ENCODE measurements at regions not wholly inside any gene's neighbourhood (a gene's known extent, or its start where the extent isn't known, plus 50 kb on each side); places are given as distances from the start of the nearest gene placed in this dataset.

GRCh38 chr13:59343993-59344822, 819.5 kb downstream of the DIAPH3 start:
- H3K27ac Mint-ChIP-seq (ENCODE audit: low read depth, unreplicated experiment) = no peak overlapping the region
- intact Hi-C loops (cut with micrococcal nuclease) = no loop called here
- POLR2A ChIA-PET = no interaction called here

GRCh38 chr13:59345311-59345710, 818.4 kb downstream of the DIAPH3 start:
- H3K4me3 Mint-ChIP-seq (ENCODE audit: unreplicated experiment) = no peak overlapping the region
- H3K36me3 Mint-ChIP-seq (ENCODE audit: insufficient read depth, unreplicated experiment) = no peaks in the 10 kb centered on the region
- no peaks in the 10 kb centered on the region for H3K9me3 Mint-ChIP-seq (ENCODE audit: unreplicated experiment)
- no peak overlapping the region for H3K27ac Mint-ChIP-seq (ENCODE audit: low read depth, unreplicated experiment)
- no peak for DNase-seq (ENCODE audit: unreplicated experiment)
- CTCF ChIA-PET = interaction anchor here (0.6 kb wide), 1 partner anchor 1287 kb away, joined by 3 read pairs; no protein-coding TSS in a partner anchor
- no peaks in the 10 kb centered on the region for H3K4me1 Mint-ChIP-seq (ENCODE audit: insufficient read depth, unreplicated experiment)
- BruUV-seq (replicated peaks) = no TSS peak
- TF ChIP-seq CTCF (IDR thresholded peaks at IDR 0.05; ENCODE audit: unreplicated experiment) = no peak
- intact Hi-C loops (cut with micrococcal nuclease) = no loop called here
- POLR2A ChIA-PET = no interaction called here
- peaks cover 92% of the 10 kb centered on the region for H3K27me3 Mint-ChIP-seq (ENCODE audit: insufficient read depth, unreplicated experiment)

More at GRCh38 chr13:59343993-59344822, 819.5 kb downstream of the DIAPH3 start:
- Mint-ChIP-seq H3K4me1 (ENCODE audit: insufficient read depth, unreplicated experiment) (no peaks in the 10 kb centered on the region), H3K9me3 (ENCODE audit: unreplicated experiment) (no peaks in the 10 kb centered on the region), H3K27me3 (ENCODE audit: insufficient read depth, unreplicated experiment) (peaks cover 90% of the 10 kb centered on the region), H3K4me3 (ENCODE audit: unreplicated experiment) (no peak overlapping the region), H3K36me3 (ENCODE audit: insufficient read depth, unreplicated experiment) (no peaks in the 10 kb centered on the region)
- TF ChIP-seq CTCF (IDR thresholded peaks at IDR 0.05; ENCODE audit: unreplicated experiment) = no peak
- BruUV-seq (replicated peaks) = no TSS peak
- CTCF ChIA-PET = interaction anchor here (0.7 kb wide), 1 partner anchor 49 kb away, joined by 3 read pairs; no protein-coding TSS in a partner anchor
- no peak for DNase-seq (ENCODE audit: unreplicated experiment)

- Mint-ChIP-seq H3K9me3 (ENCODE audit: unreplicated experiment) (no peaks in the 10 kb centered on the region), H3K4me3 (ENCODE audit: unreplicated experiment) (no peak overlapping the region), H3K27ac (ENCODE audit: low read depth, unreplicated experiment) (no peak overlapping the region), H3K4me1 (ENCODE audit: insufficient read depth, unreplicated experiment) (no peaks in the 10 kb centered on the region), H3K36me3 (ENCODE audit: insufficient read depth, unreplicated experiment) (no peaks in the 10 kb centered on the region), H3K27me3 (ENCODE audit: insufficient read depth, unreplicated experiment) (peaks cover 90% of the 10 kb centered on the region)
- intact Hi-C loops (cut with micrococcal nuclease) = no loop called here
- DNase-seq (ENCODE audit: unreplicated experiment) = no peak
- POLR2A ChIA-PET = no interaction called here
- no peak for TF ChIP-seq CTCF (IDR thresholded peaks at IDR 0.05; ENCODE audit: unreplicated experiment)
- CTCF ChIA-PET = interaction anchor here (0.5 to 1.8 kb wide), 3 partner anchors 17 to 474 kb away, joined by 3 to 6 read pairs (median 3); no protein-coding TSS in a partner anchor
- no TSS peak for BruUV-seq (replicated peaks)
Measured at GRCh38 chr13:59346999-59347723, 816.6 kb downstream of the DIAPH3 start.

- Mint-ChIP-seq H3K4me1 (ENCODE audit: insufficient read depth, unreplicated experiment) (no peaks in the 10 kb centered on the region), H3K9me3 (ENCODE audit: unreplicated experiment) (no peaks in the 10 kb centered on the region), H3K36me3 (ENCODE audit: insufficient read depth, unreplicated experiment) (no peaks in the 10 kb centered on the region), H3K27ac (ENCODE audit: low read depth, unreplicated experiment) (no peak overlapping the region), H3K4me3 (ENCODE audit: unreplicated experiment) (no peak overlapping the region), H3K27me3 (ENCODE audit: insufficient read depth, unreplicated experiment) (peaks cover 76% of the 10 kb centered on the region)
- no peak for TF ChIP-seq CTCF (IDR thresholded peaks at IDR 0.05; ENCODE audit: unreplicated experiment)
- BruUV-seq (replicated peaks) = no TSS peak
- DNase-seq (ENCODE audit: unreplicated experiment) = no peak
- ChIA-PET CTCF (interaction anchor here (1.0 to 1.8 kb wide), 2 partner anchors 31 to 44 kb away, joined by 5 to 6 read pairs; no protein-coding TSS in a partner anchor), POLR2A (no interaction called here)
- intact Hi-C loops (cut with micrococcal nuclease) = no loop called here
Measured at GRCh38 chr13:59348617-59349016, 815.1 kb downstream of the DIAPH3 start.
